Nephron (organoid): ENCODE measurements at regions not wholly inside any gene's neighbourhood (a gene's known extent, or its start where the extent isn't known, plus 50 kb on each side); places are given as distances from the start of the nearest gene placed in this dataset.

ENCODE experiments used
- H3K27ac Mint-ChIP-seq, 3 experiments: 2 replicates each; pipeline ENCODE4 v1.8.0; 2020; ENCODE audit warnings: mixed read lengths in 3 of 3, mild to moderate bottlenecking in 2 of 3, moderate library complexity in 1 of 3
- H3K27me3 Mint-ChIP-seq: 2 replicates; pipeline ENCODE4 v1.8.0; 2021; ENCODE audit warnings: low read depth, mild to moderate bottlenecking, moderate library complexity, mixed read lengths
- H3K36me3 Mint-ChIP-seq: 2 replicates; pipeline ENCODE4 v1.8.0; 2020; ENCODE audit warnings: low read depth, mixed read lengths
- H3K4me1 Mint-ChIP-seq: 2 replicates; pipeline ENCODE4 v1.8.0; 2020; ENCODE audit warnings: mixed read lengths
- H3K4me3 Mint-ChIP-seq, 3 experiments: 2 replicates each; pipeline ENCODE4 v1.8.0; 2020; ENCODE audit warnings: mild to moderate bottlenecking in 3 of 3, mixed read lengths in 3 of 3, moderate library complexity in 2 of 3
- H3K9me3 Mint-ChIP-seq: 2 replicates; pipeline ENCODE4 v1.8.0; 2020; ENCODE audit warnings: mixed read lengths
- TF ChIP-seq, protein P1 (sequence below), 3 experiments: fragments of 200-600 bp; sonication (generic); IDR thresholded peaks; one replicate each; pipeline ENCODE4 v1.5.0; 2021; ENCODE audit warnings: antibody characterized with exemption in 3 of 3; ENCODE audit not compliant: unreplicated experiment in 3 of 3

DNA sequence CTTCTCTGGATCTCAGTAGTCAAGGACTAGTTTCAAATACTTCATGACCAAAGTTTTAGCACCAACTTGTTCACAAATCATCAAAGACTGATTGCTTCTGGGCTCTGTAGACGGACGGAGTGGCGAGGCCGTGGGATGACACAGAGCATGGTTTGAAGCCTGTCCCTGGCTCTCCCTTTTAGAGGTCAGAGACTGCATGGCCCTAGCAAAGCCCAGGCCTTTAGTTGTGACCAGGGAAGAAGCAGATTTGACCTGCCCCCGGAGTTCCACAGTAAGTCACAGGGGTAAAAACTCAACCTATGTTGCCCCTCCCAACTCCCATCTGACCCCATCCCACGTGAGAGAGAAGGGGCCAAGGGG is 90.4 kb downstream of the SYNE3 start:
- H3K4me3 Mint-ChIP-seq = no peak overlapping the region
- TF ChIP-seq, protein P1, sequence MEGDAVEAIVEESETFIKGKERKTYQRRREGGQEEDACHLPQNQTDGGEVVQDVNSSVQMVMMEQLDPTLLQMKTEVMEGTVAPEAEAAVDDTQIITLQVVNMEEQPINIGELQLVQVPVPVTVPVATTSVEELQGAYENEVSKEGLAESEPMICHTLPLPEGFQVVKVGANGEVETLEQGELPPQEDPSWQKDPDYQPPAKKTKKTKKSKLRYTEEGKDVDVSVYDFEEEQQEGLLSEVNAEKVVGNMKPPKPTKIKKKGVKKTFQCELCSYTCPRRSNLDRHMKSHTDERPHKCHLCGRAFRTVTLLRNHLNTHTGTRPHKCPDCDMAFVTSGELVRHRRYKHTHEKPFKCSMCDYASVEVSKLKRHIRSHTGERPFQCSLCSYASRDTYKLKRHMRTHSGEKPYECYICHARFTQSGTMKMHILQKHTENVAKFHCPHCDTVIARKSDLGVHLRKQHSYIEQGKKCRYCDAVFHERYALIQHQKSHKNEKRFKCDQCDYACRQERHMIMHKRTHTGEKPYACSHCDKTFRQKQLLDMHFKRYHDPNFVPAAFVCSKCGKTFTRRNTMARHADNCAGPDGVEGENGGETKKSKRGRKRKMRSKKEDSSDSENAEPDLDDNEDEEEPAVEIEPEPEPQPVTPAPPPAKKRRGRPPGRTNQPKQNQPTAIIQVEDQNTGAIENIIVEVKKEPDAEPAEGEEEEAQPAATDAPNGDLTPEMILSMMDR (IDR thresholded peaks at IDR 0.05; ENCODE audit: unreplicated experiment in 3 of 3) = no peak
- peaks cover 7% of the 10 kb centered on the region for H3K9me3 Mint-ChIP-seq
- no peaks in the 10 kb centered on the region for H3K27me3 Mint-ChIP-seq
- no peaks in the 10 kb centered on the region for H3K36me3 Mint-ChIP-seq
- H3K27ac Mint-ChIP-seq = peak overlapping the region in 1 of 3 experiments; percentile 17
- peaks cover 19% of the 10 kb centered on the region for H3K4me1 Mint-ChIP-seq

DNA sequence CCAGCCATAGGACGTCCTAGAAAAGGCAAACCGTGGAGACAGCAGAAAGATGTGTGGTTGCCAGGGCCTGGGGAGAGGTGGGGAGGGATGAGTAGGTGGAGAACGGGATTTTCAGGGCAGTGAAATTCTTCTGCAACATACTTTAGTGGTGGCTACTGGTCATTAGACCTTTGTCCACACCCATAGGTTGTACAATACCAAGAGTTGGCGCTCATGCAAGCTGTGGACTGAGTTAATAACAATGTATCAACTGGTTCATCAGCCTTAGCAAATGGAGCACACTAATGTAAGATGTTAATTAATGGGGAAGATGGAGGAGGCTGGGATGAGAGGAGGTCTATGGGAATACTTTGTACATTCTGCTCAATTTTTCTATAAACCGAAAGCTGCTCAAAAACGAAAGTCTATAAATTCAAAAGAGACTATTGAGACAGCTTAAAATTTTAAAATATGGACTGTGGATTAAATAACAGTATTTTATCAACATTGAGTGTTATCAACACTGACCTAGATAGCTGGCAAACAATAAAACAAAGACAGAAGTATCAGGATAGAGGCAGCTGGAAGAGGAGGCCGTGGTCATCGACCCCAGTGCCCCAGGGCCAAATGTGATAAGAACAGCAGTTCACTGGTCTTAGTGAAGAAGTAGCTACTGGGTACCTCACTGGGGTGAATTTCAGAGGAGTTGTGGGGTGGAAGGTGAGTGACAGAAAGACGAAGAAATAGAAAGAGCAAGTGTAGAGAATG is 90.9 kb downstream of the SYNE3 start:
- peak overlapping the region in 2 of 3 experiments; percentile 17 to 48 for H3K27ac Mint-ChIP-seq
- H3K9me3 Mint-ChIP-seq = peaks cover 13% of the 10 kb centered on the region
- H3K4me1 Mint-ChIP-seq = peaks cover 16% of the 10 kb centered on the region
- TF ChIP-seq, protein P1 (IDR thresholded peaks at IDR 0.05; ENCODE audit: unreplicated experiment in 3 of 3) = no peak
- H3K27me3 Mint-ChIP-seq = no peaks in the 10 kb centered on the region
- no peaks in the 10 kb centered on the region for H3K36me3 Mint-ChIP-seq
- H3K4me3 Mint-ChIP-seq = no peak overlapping the region

DNA sequence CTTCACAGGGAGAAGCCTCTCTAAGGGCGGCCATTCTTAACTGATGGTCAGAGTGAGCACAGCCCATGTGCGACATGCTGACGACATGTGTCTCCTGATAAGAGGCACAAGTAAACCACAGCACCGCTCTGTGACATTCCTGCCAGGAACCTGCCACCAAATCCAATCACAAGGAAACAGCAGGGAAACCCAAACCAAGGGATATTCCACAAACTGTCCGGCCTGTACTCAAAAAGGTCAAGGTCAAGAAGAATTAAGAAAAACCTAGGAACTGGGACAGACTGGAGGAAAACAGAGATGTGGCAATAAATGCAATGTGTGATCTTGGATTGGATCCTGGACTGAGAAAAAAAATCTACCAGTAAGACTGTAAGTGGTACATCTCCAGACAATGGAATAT is 91.9 kb downstream of the SYNE3 start:
- H3K9me3 Mint-ChIP-seq = peaks cover 19% of the 10 kb centered on the region
- H3K36me3 Mint-ChIP-seq = no peaks in the 10 kb centered on the region
- TF ChIP-seq, protein P1 (IDR thresholded peaks at IDR 0.05; ENCODE audit: unreplicated experiment in 3 of 3) = no peak
- H3K27me3 Mint-ChIP-seq = no peaks in the 10 kb centered on the region
- no peak overlapping the region for H3K27ac Mint-ChIP-seq
- H3K4me1 Mint-ChIP-seq = peaks cover 16% of the 10 kb centered on the region
- H3K4me3 Mint-ChIP-seq = no peak overlapping the region

DNA sequence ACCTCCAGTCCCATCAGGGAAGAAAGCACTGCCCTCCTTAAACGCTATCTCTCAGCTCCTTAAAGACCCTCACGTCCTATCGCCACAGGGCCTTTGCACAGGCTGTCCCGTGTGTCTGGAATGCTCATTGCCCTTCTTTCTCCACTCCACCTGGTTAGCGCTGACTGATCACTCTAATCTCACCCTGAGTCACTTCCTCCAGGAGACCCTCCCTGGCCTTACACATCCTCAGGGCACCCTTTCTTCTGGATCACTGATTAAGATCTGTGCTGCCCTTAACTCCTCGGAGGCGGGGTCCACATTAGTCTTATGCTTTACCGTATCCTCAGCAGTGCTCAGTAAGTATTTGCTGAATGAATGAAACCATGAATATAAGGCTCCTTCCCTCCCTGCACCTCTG is 94.7 kb downstream of the SYNE3 start:
- Mint-ChIP-seq H3K27ac (no peak overlapping the region), H3K9me3 (peaks cover 19% of the 10 kb centered on the region), H3K36me3 (no peaks in the 10 kb centered on the region), H3K27me3 (no peaks in the 10 kb centered on the region), H3K4me1 (no peaks in the 10 kb centered on the region), H3K4me3 (no peak overlapping the region)
- TF ChIP-seq, protein P1 (IDR thresholded peaks at IDR 0.05; ENCODE audit: unreplicated experiment in 3 of 3) = no peak

DNA sequence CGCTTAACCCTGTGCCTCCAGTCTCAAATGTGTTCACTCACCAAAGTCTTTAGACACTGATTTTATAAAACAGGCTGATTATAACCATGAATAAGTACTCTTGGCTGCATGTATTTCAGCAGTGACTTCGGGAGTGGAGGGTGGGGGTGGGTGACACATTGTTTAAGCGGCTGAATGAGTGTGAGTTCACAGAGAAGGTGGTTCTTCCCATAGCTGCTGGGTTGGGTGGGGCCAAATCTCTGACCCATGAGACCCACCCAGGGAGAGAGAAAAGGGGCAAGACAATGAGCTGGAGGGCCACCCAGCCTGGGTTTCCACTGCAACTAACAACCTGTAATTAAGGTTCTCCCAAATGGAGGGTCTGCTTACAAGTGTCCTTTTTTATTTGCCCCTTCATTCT is 96.4 kb downstream of the SYNE3 start:
- no peaks in the 10 kb centered on the region for H3K27me3 Mint-ChIP-seq
- H3K27ac Mint-ChIP-seq = no peak overlapping the region
- no peak overlapping the region for H3K4me3 Mint-ChIP-seq
- H3K9me3 Mint-ChIP-seq = peaks cover 19% of the 10 kb centered on the region
- no peaks in the 10 kb centered on the region for H3K4me1 Mint-ChIP-seq
- no peaks in the 10 kb centered on the region for H3K36me3 Mint-ChIP-seq
- TF ChIP-seq, protein P1 (IDR thresholded peaks at IDR 0.05; ENCODE audit: unreplicated experiment in 3 of 3) = no peak

DNA sequence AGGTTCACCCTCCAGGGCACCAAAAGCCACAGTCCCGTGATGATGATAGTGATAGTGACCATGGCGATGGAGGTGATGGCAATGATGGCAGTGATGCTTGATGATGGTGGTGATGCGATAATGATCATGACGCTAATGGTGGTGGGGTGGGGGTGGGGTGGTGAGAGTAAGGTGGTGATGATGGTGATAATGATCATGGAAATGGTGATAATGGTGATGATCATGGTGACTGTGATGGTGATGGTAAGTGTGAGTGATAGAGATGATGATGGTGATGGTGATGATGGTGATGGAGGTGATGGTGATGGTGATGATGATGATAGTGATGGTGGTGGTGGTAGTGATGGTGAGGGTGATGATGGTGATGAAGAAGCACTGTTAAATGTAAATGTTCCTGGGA is 96.9 kb downstream of the SYNE3 start:
- Mint-ChIP-seq H3K27ac (no peak overlapping the region), H3K9me3 (peaks cover 19% of the 10 kb centered on the region), H3K27me3 (no peaks in the 10 kb centered on the region), H3K4me3 (no peak overlapping the region), H3K36me3 (no peaks in the 10 kb centered on the region), H3K4me1 (peaks cover 2% of the 10 kb centered on the region)
- TF ChIP-seq, protein P1 (IDR thresholded peaks at IDR 0.05; ENCODE audit: unreplicated experiment in 3 of 3) = no peak
